ENCODE measurements at regions not wholly inside any gene's neighbourhood (a gene's known extent, or its start where the extent isn't known, plus 50 kb on each side); places are given as distances from the start of the nearest gene placed in this dataset.
"Not testable (repeated sequence)": the region's sequence is repeated elsewhere in the genome, so short reads cannot be mapped to it uniquely, and the experiment has no call there.

DNA sequence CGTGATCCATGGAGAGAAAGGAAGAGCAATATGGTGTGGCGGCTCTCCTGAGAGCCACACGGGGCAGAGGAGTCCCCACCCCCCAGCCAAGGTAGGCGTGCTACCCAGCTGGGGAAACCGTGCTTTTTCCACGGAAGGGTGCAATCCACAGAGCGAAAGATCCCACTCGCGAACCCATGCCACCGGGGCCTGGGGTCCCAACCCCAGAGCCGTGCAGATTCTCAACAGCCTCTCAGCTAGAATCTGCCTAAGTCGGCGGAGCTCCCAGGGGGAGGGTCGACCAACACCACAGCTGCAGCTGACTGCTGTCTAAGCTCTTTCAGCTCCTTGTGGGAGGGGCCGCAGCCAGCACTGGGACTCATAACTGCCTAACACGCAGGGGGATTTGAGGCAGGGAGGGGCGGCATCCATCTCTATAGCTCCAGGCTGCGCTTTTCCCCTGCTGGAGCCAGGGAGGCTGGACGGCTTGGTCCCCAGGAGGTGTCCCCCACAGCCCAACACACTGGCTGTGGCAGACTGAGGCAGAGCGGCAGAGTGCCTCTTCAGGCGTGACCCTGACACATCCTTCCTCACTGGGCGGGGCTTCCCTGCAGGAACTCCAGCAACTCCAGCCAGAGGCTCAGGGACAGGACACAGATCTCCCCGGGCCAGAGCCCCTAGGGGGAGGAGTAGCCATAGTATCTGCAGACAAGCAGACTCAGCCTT, 107.6 kb upstream of the ZBTB20 start:
- no peak for DNase-seq (ENCODE audit: low spot score)

DNA sequence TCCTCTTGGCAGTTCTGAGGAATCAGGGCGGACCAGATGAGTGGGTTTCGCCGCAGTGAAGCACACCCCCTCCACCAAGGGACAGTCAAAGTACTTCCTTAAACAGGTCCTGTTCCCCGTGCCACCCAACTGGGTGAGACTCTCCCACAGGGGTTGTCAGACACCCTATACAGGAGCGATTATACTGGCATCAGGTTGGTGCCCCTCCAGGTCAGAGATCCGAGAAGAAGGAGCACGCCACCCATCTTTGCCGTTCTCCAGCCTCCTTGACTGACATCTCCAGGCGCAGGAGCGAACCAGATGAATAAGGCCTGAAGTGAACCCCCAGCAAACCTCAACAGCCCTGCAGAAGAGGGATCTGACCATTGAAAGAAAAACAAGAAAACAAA, 108.1 kb upstream of the ZBTB20 start:
- DNase-seq (ENCODE audit: low spot score) = no peak

DNA sequence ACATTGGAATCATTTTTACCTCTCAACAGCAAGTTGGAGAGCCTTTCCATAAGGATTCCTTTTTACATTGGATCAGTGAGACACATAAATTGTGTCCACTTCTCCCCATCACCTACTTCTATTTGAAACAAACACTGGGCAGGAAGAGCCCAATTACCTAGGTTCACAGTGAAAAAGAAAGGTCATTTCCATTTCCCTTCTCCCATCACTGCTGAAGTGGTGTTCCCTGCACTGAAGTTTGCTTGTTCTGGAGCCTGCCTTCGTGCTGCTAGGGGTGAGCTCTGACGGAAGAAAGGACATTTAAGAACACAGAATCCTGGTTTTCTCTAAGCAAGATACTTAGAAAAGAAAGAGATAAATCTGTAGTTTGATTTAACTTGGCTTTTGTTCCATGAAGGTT, 123.8 kb upstream of the ZBTB20 start:
- no peak for DNase-seq (ENCODE audit: low spot score)

DNA sequence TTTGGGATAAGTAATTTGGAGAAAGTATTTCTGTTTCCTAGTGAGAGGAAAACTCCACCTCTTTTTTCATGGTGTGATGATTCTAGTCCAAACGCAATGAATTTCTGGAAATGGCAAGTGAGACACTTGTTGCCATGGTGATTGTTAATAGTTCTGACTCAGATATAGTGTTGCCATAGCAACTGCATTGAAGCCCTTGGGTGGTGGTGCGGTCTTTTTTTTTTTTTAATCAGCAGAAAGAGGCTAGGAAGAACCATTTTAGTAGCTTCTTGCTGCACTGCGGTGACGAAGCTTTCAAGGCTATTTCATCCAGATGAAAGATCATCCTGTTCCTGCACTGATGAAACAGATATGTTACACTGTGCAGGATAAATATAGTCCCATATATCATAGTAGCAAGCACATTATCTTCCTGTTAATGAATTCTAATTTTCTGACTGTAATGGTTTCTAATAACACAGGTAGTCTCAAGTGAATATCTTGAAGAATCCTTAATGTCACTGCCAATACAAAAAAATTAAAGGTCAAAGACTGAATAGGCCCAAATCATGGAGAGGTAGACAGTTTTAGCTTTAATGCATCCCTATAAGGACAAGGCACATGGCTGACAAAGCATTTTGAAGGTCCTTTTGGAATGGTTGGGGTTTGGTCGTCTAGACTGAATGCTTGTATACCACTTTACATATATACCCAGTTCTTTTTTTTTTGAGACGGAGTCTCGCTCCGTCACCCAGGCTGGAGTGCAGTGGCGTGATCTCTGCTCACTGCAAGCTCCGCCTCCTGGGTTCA, 125.1 kb upstream of the ZBTB20 start:
- DNase-seq (ENCODE audit: low spot score) = no peak

DNA sequence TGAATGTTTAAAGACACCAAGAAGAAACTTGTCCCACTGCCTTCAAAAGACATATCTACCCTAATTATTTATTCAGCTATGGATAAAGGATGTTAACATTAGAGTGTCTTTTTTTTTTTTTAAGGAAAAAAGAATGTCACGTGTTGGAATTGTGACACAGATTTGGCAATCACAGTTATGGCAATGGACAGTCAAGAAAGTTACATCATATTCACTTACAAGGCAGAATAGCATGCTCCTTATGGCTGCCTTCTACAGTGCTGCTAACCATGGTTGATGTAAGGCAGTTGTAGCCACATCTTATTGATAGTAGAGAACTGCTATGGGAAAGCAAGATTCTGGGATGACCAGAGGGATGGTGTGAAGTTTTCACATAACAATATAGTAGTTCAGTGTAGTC, 128.8 kb upstream of the ZBTB20 start:
- no peak for DNase-seq (ENCODE audit: low spot score)

DNA sequence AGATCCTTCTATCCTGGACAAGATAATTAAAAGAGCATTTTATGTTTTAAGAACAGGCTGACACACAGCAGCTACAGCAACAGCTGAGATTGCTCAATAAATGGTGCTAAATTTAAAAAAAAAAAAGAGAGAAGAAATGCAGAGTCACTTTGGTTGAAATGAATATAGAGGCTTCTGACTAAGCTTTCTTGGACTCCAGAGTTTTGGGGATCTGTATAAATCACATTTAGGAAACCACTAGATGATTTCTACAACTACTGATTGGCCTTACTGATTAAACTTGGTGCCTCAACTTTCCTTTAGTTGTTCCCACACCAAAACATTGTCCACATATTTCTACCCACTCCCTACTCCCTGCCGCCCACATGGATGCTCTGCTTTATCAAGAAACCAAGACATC, 132.9 kb upstream of the ZBTB20 start:
- peak; percentile 5 for DNase-seq (ENCODE audit: low spot score)

DNA sequence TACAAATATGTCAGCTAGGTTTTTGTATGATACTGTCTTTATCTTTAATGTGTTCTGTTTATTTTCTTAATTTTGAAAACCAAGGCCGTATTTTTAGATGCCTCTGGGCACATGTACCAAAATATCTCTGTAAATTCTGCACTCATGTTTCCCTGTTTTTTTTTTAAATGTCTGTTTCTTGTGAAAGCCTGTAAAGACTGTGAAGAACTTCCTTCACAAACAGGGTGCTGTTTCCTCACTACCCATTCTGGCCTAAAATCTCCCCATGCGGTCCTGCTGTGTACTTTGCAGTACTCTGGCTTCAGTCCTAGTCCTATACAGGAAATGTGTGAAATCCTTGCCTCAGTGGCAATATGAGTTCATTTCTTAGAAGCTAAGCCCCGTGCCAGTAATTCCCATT, 133.4 kb upstream of the ZBTB20 start:
- DNase-seq (ENCODE audit: low spot score) = no peak

DNA sequence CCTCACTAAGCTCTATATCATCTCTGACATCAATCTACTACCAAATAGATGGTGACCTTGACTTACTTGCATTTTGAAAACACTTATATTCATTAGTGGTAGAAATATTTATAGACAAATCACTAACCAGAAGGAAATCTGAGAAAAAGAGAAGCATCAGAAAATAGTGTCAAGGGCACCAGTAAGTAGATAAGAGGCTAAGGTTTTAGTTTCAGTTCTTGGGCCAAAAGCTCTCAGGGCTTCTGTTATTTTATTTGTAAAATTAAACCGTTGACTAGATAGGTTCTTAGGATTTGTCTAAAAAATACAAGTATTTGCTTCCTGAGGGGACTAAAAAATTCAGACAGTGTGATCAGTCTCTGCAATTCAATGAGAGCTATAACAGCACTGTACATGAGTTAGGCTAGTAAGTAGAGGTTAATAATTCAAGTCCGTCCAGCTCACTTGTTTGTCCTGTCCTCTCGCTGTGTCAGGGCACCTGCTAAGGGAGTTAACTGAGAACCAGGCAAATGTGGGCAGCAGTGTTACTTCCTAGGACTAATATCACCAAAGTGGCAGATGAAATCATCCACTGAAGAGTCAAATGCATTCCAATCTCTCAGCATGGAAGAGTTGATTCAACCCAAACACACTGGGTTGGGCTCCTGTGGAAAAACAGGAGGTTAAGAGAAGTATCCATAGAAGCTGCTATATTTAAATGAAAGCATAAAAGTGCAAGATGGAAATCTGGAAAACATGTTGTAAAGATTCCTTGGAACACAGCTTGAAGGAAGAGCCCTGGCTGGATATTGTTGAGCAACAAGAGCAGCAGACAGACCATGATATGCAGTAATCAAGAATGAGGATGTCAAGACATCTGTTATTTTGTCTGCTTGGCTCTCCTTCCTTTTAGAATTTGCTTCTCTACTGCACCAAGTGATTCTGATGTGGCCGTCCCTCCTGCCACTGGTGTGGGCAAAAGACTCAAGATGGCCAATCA, 134.9 kb upstream of the ZBTB20 start:
- DNase-seq (ENCODE audit: low spot score) = no peak

DNA sequence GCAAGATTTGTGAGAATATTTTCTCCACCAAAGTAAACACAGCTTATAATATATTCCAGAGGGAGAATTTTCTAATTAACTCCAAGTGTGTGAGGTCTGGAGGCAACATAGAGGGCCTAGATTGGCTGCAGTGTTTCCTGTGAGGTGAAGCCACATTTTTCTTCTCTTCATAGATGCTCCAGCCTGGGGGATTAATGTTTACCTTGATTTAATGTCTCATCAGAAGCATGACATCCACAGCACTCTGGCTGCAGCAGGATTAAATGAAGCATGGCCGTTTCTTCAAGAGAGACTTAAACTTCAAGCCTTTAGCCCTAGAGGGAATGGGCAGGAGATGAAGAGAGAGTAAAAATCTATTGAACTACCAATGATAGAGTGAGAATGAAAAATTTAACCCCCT, 137.9 kb upstream of the ZBTB20 start:
- no peak for DNase-seq (ENCODE audit: low spot score)

DNA sequence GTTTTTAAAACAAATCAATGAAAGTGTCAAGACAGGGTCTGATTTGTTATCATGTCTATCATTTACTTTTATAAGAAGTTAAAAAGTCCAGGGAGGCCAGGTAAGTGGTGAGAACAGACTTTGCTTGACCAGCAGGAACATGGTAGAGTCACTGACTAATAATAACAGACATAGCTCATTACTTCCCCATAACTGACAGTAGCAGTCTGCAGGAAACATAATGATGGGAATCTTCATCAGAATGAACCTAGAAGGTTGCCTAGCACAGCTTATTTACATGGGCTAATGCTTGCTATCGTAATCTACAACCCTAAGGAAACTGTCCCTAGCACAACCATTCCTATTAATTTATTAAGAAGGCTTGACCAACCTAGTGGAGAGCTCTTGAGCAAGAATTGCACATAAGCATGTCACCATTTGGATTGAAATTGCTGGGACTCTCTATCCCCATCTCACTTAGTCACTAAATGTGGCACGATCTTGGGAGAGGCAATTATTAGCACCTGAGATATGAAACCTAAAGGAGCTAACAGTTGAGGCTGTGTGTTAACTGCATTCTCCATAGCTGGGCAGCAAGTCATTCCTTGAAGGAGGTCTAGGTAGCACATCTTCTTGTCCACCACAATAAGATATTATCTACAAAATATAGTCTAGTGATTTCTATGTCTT, 139.6 kb upstream of the ZBTB20 start:
- DNase-seq (ENCODE audit: low spot score) = no peak

DNA sequence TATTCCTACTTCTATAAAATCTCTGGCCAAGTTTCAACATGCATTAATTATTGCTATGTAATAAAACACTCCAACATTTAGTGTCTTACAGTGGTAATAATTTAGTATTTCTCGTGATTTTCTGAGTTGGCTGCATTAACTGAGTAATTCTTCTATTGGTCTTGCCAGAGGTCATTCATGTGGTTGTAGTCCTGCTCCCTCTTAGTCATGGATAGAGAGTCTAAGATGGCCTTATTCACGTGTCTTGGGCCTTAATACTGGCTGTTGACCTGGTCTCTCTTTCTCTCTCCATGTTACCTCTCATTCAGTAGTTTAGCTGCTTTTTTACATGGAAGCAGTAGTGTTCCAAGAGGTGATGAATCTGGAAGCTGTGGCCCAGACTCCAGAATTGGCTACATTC, 140.1 kb upstream of the ZBTB20 start:
- no peak for DNase-seq (ENCODE audit: low spot score)

DNA sequence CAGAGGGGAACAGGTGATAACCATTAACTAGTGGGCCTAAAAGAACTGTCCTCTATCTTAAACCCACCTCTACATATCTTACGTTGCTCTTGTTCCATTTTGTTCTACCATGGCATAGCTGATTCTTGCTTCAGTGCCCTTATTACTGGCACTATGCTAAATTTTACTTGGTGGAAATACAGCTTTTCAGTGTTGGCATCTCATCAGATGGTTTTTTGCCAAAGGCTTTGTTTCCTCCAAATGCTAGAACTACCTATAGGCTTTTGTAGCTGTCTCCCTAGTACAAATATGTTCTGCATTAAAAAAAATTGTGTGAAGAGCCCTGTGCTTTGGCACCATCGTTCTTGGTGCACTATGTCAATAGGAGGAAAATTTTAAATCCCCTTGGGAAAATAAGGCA, 145.0 kb upstream of the ZBTB20 start:
- DNase-seq (ENCODE audit: low spot score) = no peak

DNA sequence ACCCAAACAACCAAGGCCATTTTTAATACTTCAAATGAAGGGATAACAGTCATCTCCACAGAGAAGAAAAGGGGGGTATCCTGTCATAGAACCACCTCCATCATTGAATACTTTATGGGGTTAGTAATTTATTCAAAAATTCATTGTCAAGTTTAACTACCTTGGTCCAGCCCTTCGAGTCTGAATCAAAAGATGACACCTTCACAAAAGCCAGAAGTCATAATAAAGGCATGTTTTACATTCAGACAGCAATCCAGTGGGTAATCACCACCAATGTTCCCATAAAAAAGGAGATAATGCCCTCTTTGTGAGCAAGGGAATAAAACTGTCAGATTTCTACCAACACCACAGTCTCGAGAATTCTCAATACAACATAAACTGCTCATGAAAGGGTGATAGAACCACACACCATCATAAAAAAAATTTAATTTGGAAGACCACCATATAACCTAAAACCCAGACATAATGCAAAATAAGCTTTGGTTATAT, 145.6 kb upstream of the ZBTB20 start:
- DNase-seq (ENCODE audit: low spot score) = no peak

DNA sequence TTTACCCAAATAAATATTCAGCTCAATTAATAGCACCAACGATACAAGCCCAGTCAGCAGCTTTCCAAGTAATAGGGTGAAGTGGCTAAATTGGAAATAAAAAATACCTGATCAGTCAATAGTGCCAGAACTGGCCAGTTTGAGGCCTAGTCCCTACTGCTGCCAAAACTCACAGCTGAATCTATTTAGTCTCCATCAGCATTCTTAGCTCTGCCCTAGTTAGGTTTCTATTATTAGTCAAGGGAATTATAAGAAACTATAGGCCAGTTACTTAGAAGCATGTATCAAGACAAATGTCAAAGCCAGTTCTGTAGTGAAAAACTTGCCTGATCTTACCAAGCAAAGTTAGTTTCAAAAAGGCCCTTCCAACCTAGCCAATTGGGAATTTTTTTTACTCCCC, 146.2 kb upstream of the ZBTB20 start:
- DNase-seq (ENCODE audit: low spot score) = no peak

DNA sequence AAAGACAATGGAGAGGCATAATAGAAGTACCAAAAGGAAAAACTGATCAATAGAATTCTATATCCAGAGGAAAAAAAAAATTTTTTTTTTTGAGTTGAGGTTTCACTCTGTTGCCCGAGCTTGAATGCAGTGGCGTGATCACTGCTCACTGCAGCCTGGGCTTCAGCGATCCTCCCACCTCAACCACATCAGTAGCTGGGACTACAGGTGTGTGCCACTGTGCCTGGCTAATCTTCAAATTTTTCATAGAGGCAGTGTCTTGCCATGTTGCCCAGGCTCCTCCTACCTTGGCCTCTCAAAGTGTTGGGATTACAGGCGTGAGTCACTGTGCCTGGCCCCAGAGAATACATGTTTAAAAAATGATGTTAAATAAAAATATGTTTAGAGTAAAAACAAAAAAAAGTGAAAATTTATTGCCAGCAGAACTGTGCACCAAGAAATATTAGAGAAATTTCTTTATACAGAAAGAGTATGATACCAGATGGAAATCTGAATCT, 154.3 kb upstream of the ZBTB20 start:
- DNase-seq (ENCODE audit: low spot score) = no peak

DNA sequence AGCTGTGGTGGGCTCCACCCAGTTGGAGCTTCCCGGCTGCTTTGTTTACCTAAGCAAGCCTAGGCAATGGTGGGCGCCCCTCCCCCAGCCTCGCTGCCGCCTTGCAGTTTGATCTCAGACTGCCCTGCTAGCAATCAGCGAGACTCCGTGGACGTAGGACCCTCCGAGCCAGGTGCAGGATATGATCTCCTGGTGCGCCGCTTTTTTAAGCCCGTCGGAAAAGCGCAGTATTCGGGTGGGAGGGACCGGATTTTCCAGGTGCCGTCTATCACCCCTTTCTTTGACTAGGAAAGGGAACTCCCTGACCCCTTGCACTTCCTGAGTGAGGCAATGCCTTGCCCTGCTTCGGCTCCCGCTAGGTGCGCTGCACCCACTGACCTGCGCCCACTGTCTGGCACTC, 170.9 kb upstream of the ZBTB20 start:
- not testable (repeated sequence) for DNase-seq (ENCODE audit: low spot score)

DNA sequence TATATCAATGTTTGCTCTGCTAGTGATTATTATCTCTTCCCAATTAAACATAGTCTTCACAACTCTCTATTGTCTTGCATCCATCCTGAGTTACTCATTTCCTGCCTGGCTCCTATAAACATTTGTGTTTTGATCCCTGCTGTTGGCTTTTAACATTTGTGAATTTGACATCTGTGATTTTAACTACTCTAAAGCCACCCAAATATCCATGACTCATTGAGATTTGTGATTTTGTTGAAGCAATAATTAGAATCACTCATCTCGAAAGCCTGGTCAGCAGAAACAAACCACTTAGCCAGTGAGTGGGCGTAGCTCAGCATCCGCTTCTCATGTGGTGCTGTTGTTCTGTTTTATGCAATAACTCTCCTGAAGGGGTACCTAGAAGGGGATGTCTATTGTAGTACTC, 174.3 kb upstream of the ZBTB20 start:
- no peak for DNase-seq (ENCODE audit: low spot score)

DNA sequence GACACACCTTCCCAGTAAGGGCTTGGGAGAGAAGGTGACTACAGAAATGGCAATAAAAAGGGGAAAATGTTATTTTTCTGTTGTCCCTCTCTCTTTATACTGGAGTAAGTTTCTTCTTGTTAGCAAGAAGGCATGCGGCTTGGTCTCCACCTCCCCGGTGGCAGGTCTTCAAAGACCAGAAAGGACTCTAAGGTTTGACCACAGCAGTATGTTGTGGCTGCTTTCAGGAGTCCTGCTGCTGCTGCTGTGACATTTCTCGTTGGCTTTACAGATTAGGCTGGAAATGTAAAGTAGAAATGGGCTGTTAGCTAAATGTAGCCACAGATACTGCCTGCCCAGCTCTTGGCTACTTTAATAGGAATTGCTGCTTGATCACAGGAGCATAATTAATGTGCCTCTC, 175.8 kb upstream of the ZBTB20 start:
- DNase-seq (ENCODE audit: low spot score) = no peak

DNA sequence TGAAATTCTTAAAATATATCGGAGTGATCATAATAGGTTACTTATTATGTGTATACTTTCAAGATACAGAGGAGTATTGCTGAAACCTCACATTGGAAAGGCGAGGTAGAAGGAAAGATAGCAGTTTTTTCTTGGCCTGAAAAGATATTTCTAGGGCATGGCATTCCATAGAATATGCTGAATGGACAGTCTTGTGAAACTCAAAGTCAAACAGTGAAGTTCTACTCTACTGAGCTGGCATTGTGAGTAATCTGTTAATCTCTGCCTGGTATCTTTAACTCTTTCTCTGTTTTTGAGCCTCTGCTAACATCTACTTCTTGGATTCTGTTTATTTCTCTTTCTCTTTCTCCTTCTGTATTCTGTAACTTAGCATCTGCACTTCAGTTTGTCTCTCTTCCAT, 176.3 kb upstream of the ZBTB20 start:
- no peak for DNase-seq (ENCODE audit: low spot score)

DNA sequence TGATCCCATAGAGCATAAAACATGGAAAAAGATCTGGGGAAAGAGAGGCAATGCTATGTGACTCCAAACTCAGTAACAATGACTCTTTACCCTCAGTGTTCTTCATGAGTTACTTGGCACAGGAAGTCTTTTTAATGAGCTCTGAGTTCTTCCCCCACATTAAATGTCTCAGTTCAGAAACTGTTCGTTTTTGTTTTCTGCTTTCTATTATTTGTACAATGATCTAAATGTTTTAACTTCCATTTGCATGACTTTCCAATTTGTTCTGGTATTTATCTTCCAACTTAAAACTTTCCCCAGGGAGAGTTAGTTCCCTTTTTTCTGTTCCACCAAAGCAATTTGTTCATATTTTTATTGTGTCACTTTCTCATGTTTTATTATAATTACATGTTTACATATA, 177.0 kb upstream of the ZBTB20 start:
- DNase-seq (ENCODE audit: low spot score) = no peak

DNA sequence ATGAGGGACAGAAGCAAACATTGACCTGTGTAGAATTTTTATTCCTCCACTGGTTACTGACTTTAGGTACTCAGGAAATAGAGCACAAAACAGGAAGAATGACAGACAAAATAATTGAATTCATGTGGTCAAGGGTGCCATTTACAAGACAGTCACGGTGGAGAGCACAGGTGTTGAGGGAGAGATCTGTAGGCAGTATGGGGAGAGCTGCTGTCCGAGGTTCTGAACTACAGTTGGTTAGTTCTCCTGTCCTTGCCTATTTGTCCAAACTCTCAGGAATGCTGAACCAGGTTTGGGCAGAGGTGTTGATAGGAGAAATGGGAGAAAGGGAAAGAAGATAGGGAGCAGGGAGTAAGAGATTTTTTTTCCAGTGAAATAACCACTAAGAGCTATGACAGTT, 178.5 kb upstream of the ZBTB20 start:
- DNase-seq (ENCODE audit: low spot score) = no peak

DNA sequence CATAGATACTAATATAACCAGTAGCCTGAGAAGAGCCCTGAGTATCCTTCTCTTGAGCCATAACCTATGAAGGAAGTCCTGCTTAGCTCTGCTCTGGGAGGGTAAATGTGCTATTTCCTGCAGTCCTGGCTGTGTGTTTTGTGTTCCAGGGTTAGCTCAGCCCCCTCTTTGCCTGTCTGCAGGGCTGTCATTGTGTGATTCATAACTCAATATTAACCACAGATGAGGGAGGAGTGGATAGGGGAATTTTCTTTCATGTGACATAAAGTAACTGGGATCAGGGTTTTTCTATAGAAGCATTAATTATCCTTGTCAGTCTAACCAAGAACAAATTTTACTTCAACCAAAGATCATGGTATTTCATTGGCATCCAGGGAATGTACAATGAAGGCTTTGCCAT, 183.3 kb upstream of the ZBTB20 start:
- peak; percentile 16 for DNase-seq (ENCODE audit: low spot score)

Data from hepatic stellate cell (primary cell).